KBM-7 (cell line): ENCODE measurements at regions not wholly inside any gene's neighbourhood (a gene's known extent, or its start where the extent isn't known, plus 50 kb on each side); places are given as distances from the start of the nearest gene placed in this dataset.
"Not testable (repeated sequence)": the region's sequence is repeated elsewhere in the genome, so short reads cannot be mapped to it uniquely, and the experiment has no call there.

Source experiments
- DNase-seq: peaks from one replicate; pipeline ENCODE4 v3.0.0-alpha.2; 2015
- in situ Hi-C: fragments of 300-500 bp; cut with MboI; formaldehyde crosslinking; loops from 2 replicates; pipeline ENCODE4 v1.14.3; 2020; ENCODE audit warnings: low sequenced_read_pairs, low pct_unique_long_range_greater_than_20kb, mixed read lengths

- peak; percentile 58 for DNase-seq
- in situ Hi-C loops = no loop called here
Observed at GRCh38 chr1:102693345-102693744, 415.0 kb downstream of the COL11A1 start.

GRCh38 chr1:102691592-102692090 is 416.7 kb downstream of the COL11A1 start:
- in situ Hi-C loops = no loop called here
- no peak for DNase-seq

GRCh38 chr1:102687383-102687782 is 420.9 kb downstream of the COL11A1 start:
- in situ Hi-C loops = no loop called here
- no peak for DNase-seq

- in situ Hi-C loops = no loop called here
- DNase-seq = no peak
Observed at GRCh38 chr1:102661481-102661880, 446.8 kb downstream of the COL11A1 start.

GRCh38 chr1:102659876-102660483 is 448.3 kb downstream of the COL11A1 start:
- DNase-seq, in situ Hi-C loops: not testable (repeated sequence)

GRCh38 chr1:102655034-102655433 is 453.3 kb downstream of the COL11A1 start:
- DNase-seq = no peak
- in situ Hi-C loops = no loop called here

GRCh38 chr1:102640872-102641271 is 467.4 kb downstream of the COL11A1 start:
- in situ Hi-C loops = no loop called here
- no peak for DNase-seq

- in situ Hi-C loops = no loop called here
- DNase-seq = no peak
Observed at GRCh38 chr1:102640312-102640711, 468.0 kb downstream of the COL11A1 start.

- no peak for DNase-seq
- in situ Hi-C loops = no loop called here
Observed at GRCh38 chr1:102631691-102632090, 476.6 kb downstream of the COL11A1 start.

- in situ Hi-C loops = no loop called here
- DNase-seq = no peak
Observed at GRCh38 chr1:102630041-102630440, 478.3 kb downstream of the COL11A1 start.

GRCh38 chr1:102628109-102628613 is 480.2 kb downstream of the COL11A1 start:
- in situ Hi-C loops = no loop called here
- DNase-seq = no peak

GRCh38 chr1:102627145-102627544 is 481.2 kb downstream of the COL11A1 start:
- in situ Hi-C loops = no loop called here
- DNase-seq = no peak

- in situ Hi-C loops = no loop called here
- no peak for DNase-seq
Observed at GRCh38 chr1:102615896-102616295, 492.4 kb downstream of the COL11A1 start.

- DNase-seq = no peak
- in situ Hi-C loops = no loop called here
Observed at GRCh38 chr1:102595106-102595505, 513.2 kb downstream of the COL11A1 start.

- no peak for DNase-seq
Observed at GRCh38 chr1:102593276-102593675, 515.0 kb downstream of the COL11A1 start.

GRCh38 chr1:102588536-102588935 is 519.8 kb downstream of the COL11A1 start:
- in situ Hi-C loops = no loop called here
- DNase-seq = no peak

More at GRCh38 chr1:102593276-102593675, 515.0 kb downstream of the COL11A1 start:
- in situ Hi-C loops = no loop called here

GRCh38 chr1:102586022-102586421 is 522.3 kb downstream of the COL11A1 start:
- DNase-seq = no peak
- in situ Hi-C loops = no loop called here

GRCh38 chr1:102580806-102581205 is 527.5 kb downstream of the COL11A1 start:
- DNase-seq = no peak
- in situ Hi-C loops = no loop called here

GRCh38 chr1:102578804-102579203 is 529.5 kb downstream of the COL11A1 start:
- no peak for DNase-seq
- in situ Hi-C loops = no loop called here

- DNase-seq = no peak
- in situ Hi-C loops = no loop called here
Observed at GRCh38 chr1:102572637-102573036, 535.7 kb downstream of the COL11A1 start.

GRCh38 chr1:102566182-102566581 is 542.1 kb downstream of the COL11A1 start:
- in situ Hi-C loops = no loop called here

More at GRCh38 chr1:102566182-102566581, 542.1 kb downstream of the COL11A1 start:
- no peak for DNase-seq
